Right lobe of liver (tissue), 6 donors: ENCODE measurements at regions not wholly inside any gene's neighbourhood (a gene's known extent, or its start where the extent isn't known, plus 50 kb on each side); places are given as distances from the start of the nearest gene placed in this dataset.
"Not testable (repeated sequence)": the region's sequence is repeated elsewhere in the genome, so short reads cannot be mapped to it uniquely, and the experiment has no call there.

ENCODE experiments used
- ATAC-seq, 4 donors: fragments of 200-7000 bp; cut with Tn5 transposase; one replicate each; pipeline ENCODE4 v1.9.1; 2020; ENCODE audit warnings: mild to moderate bottlenecking in 4 of 4, moderate library complexity in 4 of 4
- DNase-seq, 3 donors: peaks; one replicate each; pipeline ENCODE4 v3.0.0-alpha.2; 2020
- H3K27ac ChIP-seq, 3 donors: fragments of 200-600 bp; one replicate each; pipeline ENCODE4 v1.8.0; 2022
- H3K27me3 ChIP-seq, 2 donors: fragments of 200-600 bp; one replicate each; pipeline ENCODE4 v1.8.0; 2022
- H3K36me3 ChIP-seq, 4 donors: fragments of 200-600 bp; sonication (generic) in 1 of 4; one replicate each; pipeline versions ENCODE4 v1.5.1 to v1.8.0; 2017 to 2022; ENCODE audit warnings: control low read depth in 1 of 4
- H3K4me1 ChIP-seq, 4 donors: fragments of 200-600 bp; sonication (generic) in 1 of 4; one replicate each; pipeline versions ENCODE4 v1.5.1 to v1.8.0; 2017 to 2022; ENCODE audit warnings: control low read depth in 1 of 4
- H3K4me3 ChIP-seq, 3 donors: fragments of 200-600 bp; one replicate each; pipeline ENCODE4 v1.8.0; 2022
- H3K9me3 ChIP-seq, 4 donors: fragments of 200-600 bp; sonication (generic) in 1 of 4; one replicate each; pipeline versions ENCODE4 v1.5.1 to v1.8.0; 2017 to 2022; ENCODE audit warnings: control low read depth in 1 of 4
- POLR2A ChIP-seq: fragments of 450-650 bp; IDR thresholded peaks from one replicate; pipeline ENCODE4 v1.6.1; 2017; ENCODE audit warnings: antibody characterized with exemption, mild to moderate bottlenecking
- WGBS: methylation state at CpG from one replicate; pipeline ENCODE4 v1.1.6; 2018; ENCODE audit warnings: low coverage, low lambda C conversion rate; ENCODE audit not compliant: insufficient coverage; ENCODE audit errors: missing lambda C conversion rate; 5-methylcytosine and 5-hydroxymethylcytosine counted together
- intact Hi-C, 2 donors: fragments of 100-400 bp; cut with DNase I; formaldehyde crosslinking; loops; one replicate each; pipeline versions ENCODE4 v1.11.2 to v1.14.1; 2022
- TF ChIP-seq, protein P1 (sequence below), 4 donors: fragments of 200-600 bp in 3 of 4; fragments of 450-650 bp in 1 of 4; IDR thresholded peaks; one replicate each; pipeline versions ENCODE4 v1.5.1 to v1.8.0; 2016 to 2022; ENCODE audit warnings: antibody characterized with exemption in 4 of 4, mild to moderate bottlenecking in 2 of 4
- donor health status: DM: no; HTN: yes; CAD: no.
- donor health status: DM: no; HTN: no; CAD: no.
- donor health status: DM: no; HTN: no; CAD: no.
- donor health status: DM: no; HTN: yes; CAD: no.
- donor health status: DM: no; HTN: yes; CAD: no.

GRCh38 chr6:145279993-145280392, 455.3 kb downstream of the EPM2A start:
- no peaks in the 10 kb centered on the region for H3K27me3 ChIP-seq
- H3K4me3 ChIP-seq: no peak overlapping the region
- TF ChIP-seq POLR2A: no peak
- TF ChIP-seq, protein P1, sequence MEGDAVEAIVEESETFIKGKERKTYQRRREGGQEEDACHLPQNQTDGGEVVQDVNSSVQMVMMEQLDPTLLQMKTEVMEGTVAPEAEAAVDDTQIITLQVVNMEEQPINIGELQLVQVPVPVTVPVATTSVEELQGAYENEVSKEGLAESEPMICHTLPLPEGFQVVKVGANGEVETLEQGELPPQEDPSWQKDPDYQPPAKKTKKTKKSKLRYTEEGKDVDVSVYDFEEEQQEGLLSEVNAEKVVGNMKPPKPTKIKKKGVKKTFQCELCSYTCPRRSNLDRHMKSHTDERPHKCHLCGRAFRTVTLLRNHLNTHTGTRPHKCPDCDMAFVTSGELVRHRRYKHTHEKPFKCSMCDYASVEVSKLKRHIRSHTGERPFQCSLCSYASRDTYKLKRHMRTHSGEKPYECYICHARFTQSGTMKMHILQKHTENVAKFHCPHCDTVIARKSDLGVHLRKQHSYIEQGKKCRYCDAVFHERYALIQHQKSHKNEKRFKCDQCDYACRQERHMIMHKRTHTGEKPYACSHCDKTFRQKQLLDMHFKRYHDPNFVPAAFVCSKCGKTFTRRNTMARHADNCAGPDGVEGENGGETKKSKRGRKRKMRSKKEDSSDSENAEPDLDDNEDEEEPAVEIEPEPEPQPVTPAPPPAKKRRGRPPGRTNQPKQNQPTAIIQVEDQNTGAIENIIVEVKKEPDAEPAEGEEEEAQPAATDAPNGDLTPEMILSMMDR (IDR thresholded peaks at IDR 0.05): no peak
- ATAC-seq (no peak), DNase-seq (no peak)
- intact Hi-C loops: no loop called here
- H3K4me1 ChIP-seq: peaks cover 0 to 8% (median 3%) of the 10 kb centered on the region in 4 donors
- WGBS: 77% methylated on average over 2 of the region's 2 CpGs
- no peaks in the 10 kb centered on the region for H3K36me3 ChIP-seq
- H3K27ac ChIP-seq: no peak overlapping the region
- H3K9me3 ChIP-seq: no peaks in the 10 kb centered on the region

DNA sequence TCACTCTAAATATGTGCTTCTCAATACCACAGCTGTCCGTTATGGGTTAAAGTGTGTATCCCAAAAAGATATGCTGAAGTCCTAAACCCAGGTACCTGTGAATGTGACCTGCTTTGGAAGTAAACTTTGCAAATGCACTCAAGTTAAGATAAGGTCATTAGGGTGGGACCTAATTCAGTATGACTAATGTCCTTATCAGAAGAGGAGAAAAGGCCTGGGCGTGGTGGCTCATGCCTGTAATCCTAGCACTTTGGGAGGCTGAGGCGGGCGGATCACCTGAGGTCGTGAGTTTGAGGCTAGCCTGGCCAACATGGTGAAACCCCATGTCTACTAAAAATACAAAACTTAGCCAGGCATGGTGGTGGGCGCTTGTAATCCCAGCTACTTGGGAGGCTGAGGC, 452.1 kb downstream of the EPM2A start:
- ATAC-seq, H3K4me3 ChIP-seq, intact Hi-C loops, H3K9me3 ChIP-seq, H3K27ac ChIP-seq, H3K36me3 ChIP-seq, DNase-seq, H3K27me3 ChIP-seq, H3K4me1 ChIP-seq: not testable (repeated sequence)
- 81% methylated on average over 5 of the region's 6 CpGs for WGBS

DNA sequence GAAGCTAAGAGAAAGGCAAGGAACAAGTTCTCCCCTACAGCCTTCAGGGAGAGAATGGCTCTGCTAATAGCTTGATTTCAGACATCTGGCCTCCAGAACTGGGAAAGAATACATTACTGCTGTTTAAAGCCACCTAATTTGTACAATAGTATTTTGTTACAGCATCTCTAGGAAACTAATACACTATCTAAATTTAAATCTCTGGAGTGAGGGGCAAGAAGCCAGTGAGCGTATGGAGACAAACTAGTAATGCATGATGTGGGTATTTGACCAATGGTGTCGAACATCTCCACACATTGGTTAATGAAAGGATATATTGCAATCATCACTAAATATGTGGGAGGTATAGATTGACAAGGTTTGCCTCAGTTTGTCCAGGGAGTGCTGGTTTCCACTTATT, 451.5 kb downstream of the EPM2A start:
- H3K27ac ChIP-seq: no peak overlapping the region
- ATAC-seq (no peak), DNase-seq (no peak)
- no peak overlapping the region for H3K4me3 ChIP-seq
- WGBS: 91% methylated on average over 2 of the region's 2 CpGs
- H3K36me3 ChIP-seq: no peaks in the 10 kb centered on the region
- no peaks in the 10 kb centered on the region for H3K9me3 ChIP-seq
- no peaks in the 10 kb centered on the region for H3K27me3 ChIP-seq
- H3K4me1 ChIP-seq: no peaks in the 10 kb centered on the region
- no peak for TF ChIP-seq POLR2A
- TF ChIP-seq, protein P1 (IDR thresholded peaks at IDR 0.05): no peak
- intact Hi-C loops: no loop called here

GRCh38 chr6:145286916-145287315, 448.4 kb downstream of the EPM2A start:
- H3K27me3 ChIP-seq: no peaks in the 10 kb centered on the region
- TF ChIP-seq, protein P1 (IDR thresholded peaks at IDR 0.05): no peak
- TF ChIP-seq POLR2A: no peak
- WGBS: 40% methylated on average over 1 of the region's 1 CpG
- no peak for ATAC-seq
- H3K36me3 ChIP-seq: no peaks in the 10 kb centered on the region
- intact Hi-C loops: no loop called here
- H3K9me3 ChIP-seq: no peaks in the 10 kb centered on the region
- no peak overlapping the region for H3K27ac ChIP-seq
- H3K4me1 ChIP-seq: no peaks in the 10 kb centered on the region
- no peak overlapping the region for H3K4me3 ChIP-seq
- DNase-seq: no peak

DNA sequence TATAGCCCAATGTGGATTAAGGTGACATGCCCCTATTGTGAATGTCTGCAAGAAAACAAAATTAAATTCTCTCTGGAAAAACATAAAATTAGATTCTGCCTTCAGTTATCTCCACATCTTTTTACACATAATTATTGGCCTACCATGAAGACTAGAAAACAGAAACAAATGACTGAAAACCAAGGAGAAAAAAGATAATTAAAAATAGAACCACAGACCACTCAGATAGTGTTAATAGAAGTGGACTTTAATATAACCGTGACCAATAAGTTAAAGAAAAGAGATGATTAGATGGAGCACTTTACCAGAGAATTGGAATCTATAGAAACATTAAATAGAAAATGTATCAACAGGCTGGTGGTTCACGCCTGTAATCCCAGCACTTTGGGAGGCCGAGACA, 445.7 kb downstream of the EPM2A start:
- H3K36me3 ChIP-seq: no peaks in the 10 kb centered on the region
- intact Hi-C loops: no loop called here
- DNase-seq (no peak), ATAC-seq (no peak)
- 84% methylated on average over 3 of the region's 3 CpGs for WGBS
- H3K27me3 ChIP-seq: no peaks in the 10 kb centered on the region
- no peaks in the 10 kb centered on the region for H3K4me1 ChIP-seq
- TF ChIP-seq, protein P1 (IDR thresholded peaks at IDR 0.05): no peak
- no peak for TF ChIP-seq POLR2A
- H3K4me3 ChIP-seq: no peak overlapping the region
- H3K9me3 ChIP-seq: no peaks in the 10 kb centered on the region
- H3K27ac ChIP-seq: no peak overlapping the region
